HCT116 (cell line): ENCODE measurements at regions not wholly inside any gene's neighbourhood (a gene's known extent, or its start where the extent isn't known, plus 50 kb on each side); places are given as distances from the start of the nearest gene placed in this dataset.

Experiments
- CEBPB ChIP-seq: IDR thresholded peaks from 2 replicates; pipeline ENCODE4 v1.6.1; 2012; ENCODE audit warnings: low read depth
- EGR1 ChIP-seq: IDR thresholded peaks from 2 replicates; pipeline ENCODE4 v1.6.1; 2012; ENCODE audit warnings: low read depth
- EZH2 ChIP-seq: fragments of 200-600 bp; sonication (generic); IDR thresholded peaks from 2 replicates; pipeline ENCODE4 v1.6.1; 2017; ENCODE audit warnings: antibody characterized with exemption, mixed run types
- JUND ChIP-seq: IDR thresholded peaks from 2 replicates; pipeline ENCODE4 v1.6.1; 2012
- POLR2A ChIP-seq: IDR thresholded peaks from 2 replicates; pipeline ENCODE4 v1.7.0; 2011; ENCODE audit warnings: borderline replicate concordance; ENCODE audit not compliant: insufficient read depth, insufficient read length; ENCODE audit errors: extremely low read depth
- POLR2AphosphoS5 ChIP-seq: IDR thresholded peaks from 2 replicates; pipeline ENCODE4 v1.6.1; 2011; ENCODE audit warnings: mild to moderate bottlenecking, low read depth, low read length, moderate library complexity
- SIN3A ChIP-seq: IDR thresholded peaks from 2 replicates; pipeline ENCODE4 v1.6.1; 2012; ENCODE audit warnings: low read depth
- TCF7L2 ChIP-seq: IDR thresholded peaks from 2 replicates; pipeline ENCODE4 v1.7.0; 2011; ENCODE audit warnings: borderline replicate concordance, inconsistent platforms; ENCODE audit not compliant: insufficient read depth, insufficient read length; ENCODE audit errors: extremely low read depth
- YY1 ChIP-seq: IDR thresholded peaks from 2 replicates; pipeline ENCODE4 v1.6.1; 2011; ENCODE audit warnings: low read length, low read depth, moderate library complexity, mild to moderate bottlenecking; ENCODE audit not compliant: insufficient replicate concordance; ENCODE audit errors: extremely low read depth
- TF ChIP-seq, protein P1 (sequence below): IDR thresholded peaks from 2 replicates; pipeline ENCODE4 v1.6.1; 2011; ENCODE audit warnings: mild to moderate bottlenecking, low read length, moderate library complexity; ENCODE audit not compliant: insufficient replicate concordance; ENCODE audit errors: extremely low read depth
- TF ChIP-seq, protein P2 (sequence below), 3 experiments: fragments of 200-600 bp in 1 of 3; sonication (generic) in 1 of 3; IDR thresholded peaks in 2 of 3; conservative IDR thresholded peaks in 1 of 3; 2 replicates each; pipeline ENCODE4 v1.5.1; 2012 to 2017; ENCODE audit warnings: low read depth in 2 of 3, low read length in 2 of 3, antibody characterized with exemption in 1 of 3, borderline replicate concordance in 1 of 3, control low read depth in 1 of 3, mild to moderate bottlenecking in 1 of 3, mixed read lengths in 1 of 3, mixed run types in 1 of 3, moderate library complexity in 1 of 3; ENCODE audit not compliant: insufficient read depth in 1 of 3
- TF ChIP-seq, protein P3 (sequence below): IDR thresholded peaks from 2 replicates; pipeline ENCODE4 v1.6.1; 2012

DNA sequence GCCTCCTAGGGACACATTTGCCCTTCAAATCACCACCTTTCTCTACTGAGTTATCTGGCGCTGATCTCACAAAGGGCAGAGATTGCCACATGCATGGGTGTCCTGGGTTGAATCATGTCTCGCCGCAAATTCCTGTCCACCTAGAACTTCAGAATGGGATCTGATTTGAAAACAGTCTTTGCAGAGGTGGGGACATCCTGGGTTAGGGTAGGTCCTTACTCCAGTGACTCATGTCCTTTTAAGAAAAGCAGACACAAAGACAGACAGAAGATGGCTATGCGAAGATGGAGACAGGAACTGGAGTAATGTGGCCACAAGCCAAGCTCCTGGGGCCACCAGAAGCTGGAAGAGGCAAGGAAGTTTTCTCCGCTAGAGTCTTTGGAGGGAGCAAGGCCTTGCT, 197.4 kb upstream of the SMIM21 start:
- TF ChIP-seq, protein P1, sequence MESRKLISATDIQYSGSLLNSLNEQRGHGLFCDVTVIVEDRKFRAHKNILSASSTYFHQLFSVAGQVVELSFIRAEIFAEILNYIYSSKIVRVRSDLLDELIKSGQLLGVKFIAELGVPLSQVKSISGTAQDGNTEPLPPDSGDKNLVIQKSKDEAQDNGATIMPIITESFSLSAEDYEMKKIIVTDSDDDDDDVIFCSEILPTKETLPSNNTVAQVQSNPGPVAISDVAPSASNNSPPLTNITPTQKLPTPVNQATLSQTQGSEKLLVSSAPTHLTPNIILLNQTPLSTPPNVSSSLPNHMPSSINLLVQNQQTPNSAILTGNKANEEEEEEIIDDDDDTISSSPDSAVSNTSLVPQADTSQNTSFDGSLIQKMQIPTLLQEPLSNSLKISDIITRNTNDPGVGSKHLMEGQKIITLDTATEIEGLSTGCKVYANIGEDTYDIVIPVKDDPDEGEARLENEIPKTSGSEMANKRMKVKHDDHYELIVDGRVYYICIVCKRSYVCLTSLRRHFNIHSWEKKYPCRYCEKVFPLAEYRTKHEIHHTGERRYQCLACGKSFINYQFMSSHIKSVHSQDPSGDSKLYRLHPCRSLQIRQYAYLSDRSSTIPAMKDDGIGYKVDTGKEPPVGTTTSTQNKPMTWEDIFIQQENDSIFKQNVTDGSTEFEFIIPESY, result no peak
- TF ChIP-seq, protein P2, sequence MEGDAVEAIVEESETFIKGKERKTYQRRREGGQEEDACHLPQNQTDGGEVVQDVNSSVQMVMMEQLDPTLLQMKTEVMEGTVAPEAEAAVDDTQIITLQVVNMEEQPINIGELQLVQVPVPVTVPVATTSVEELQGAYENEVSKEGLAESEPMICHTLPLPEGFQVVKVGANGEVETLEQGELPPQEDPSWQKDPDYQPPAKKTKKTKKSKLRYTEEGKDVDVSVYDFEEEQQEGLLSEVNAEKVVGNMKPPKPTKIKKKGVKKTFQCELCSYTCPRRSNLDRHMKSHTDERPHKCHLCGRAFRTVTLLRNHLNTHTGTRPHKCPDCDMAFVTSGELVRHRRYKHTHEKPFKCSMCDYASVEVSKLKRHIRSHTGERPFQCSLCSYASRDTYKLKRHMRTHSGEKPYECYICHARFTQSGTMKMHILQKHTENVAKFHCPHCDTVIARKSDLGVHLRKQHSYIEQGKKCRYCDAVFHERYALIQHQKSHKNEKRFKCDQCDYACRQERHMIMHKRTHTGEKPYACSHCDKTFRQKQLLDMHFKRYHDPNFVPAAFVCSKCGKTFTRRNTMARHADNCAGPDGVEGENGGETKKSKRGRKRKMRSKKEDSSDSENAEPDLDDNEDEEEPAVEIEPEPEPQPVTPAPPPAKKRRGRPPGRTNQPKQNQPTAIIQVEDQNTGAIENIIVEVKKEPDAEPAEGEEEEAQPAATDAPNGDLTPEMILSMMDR (IDR thresholded peaks at IDR 0.05 in 2 of 3, conservative IDR thresholded peaks at IDR 0.05 in 1 of 3; ENCODE audit: borderline replicate concordance in 1 of 3, insufficient read depth in 1 of 3, low read depth in 2 of 3, low read length in 2 of 3), result no peak
- TF ChIP-seq YY1 (no peak), POLR2A (no peak), CEBPB (no peak), JUND (no peak), SIN3A (no peak), POLR2AphosphoS5 (no peak), TCF7L2 (no peak), EGR1 (no peak), EZH2 (no peak)
- TF ChIP-seq, protein P3, sequence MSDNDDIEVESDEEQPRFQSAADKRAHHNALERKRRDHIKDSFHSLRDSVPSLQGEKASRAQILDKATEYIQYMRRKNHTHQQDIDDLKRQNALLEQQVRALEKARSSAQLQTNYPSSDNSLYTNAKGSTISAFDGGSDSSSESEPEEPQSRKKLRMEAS, result no peak
